ENCODE measurements at regions not wholly inside any gene's neighbourhood (a gene's known extent, or its start where the extent isn't known, plus 50 kb on each side); places are given as distances from the start of the nearest gene placed in this dataset.

DNA sequence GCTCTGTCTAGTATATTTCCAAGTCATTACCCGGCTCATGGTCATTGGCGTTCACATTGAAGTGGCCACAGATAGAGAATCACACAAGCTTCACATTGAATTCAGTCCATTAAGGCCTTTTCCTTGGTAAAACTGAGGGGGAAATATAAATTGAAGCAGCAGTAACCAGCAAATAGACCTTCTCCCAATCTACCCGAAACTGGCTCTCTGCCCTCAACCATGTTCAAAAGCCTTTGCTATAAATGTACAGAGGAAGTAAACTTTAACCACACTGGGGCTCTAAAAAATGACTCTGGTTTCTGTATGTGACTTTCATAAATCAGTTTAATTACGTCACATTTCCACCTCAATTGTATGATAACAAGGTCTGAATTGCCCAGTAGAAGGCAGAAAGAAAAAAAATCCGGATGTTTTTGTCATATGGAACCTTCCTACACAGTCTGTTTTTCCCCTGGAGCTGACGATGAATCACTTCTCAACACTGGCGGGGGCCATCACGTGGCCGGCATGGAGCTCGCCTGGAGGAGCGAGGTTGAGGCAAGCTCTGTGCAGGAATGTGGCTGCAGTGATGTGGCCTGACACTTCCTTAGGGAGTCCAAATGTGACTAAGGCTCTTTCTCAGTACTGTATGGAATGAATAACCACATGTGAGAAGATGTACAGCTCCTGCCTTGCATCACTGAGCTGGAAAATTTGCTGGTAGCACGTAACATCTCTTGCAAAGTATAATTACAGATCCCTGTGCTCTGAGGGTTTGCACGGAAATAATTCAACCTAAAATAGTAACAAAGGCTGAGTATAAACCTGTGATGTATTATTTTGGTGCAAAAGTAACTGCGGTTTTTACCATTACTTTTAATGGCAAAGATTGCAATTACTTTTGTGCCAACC, 58.6 kb upstream of the SNX9 start:
- Histone ChIP-seq H3K4me1 (ENCODE audit: control insufficient read depth in 3 of 3, insufficient read depth in 2 of 3, low read depth in 1 of 3, low read length in 2 of 3) (peaks cover 20 to 39% (median 25%) of the 10 kb centered on the region in 3 donors), H3K9me3 (ENCODE audit: control insufficient read depth in 2 of 2, insufficient read depth in 1 of 2, low read depth in 1 of 2, low read length in 1 of 2) (no peaks in the 10 kb centered on the region), H3K27ac (ENCODE audit: low read depth in 1 of 3, low read length in 2 of 3) (peak overlapping the region; percentile 91 to 95 (median 94)), H3K4me3 (ENCODE audit: low read depth in 1 of 3, low read length in 3 of 3) (no peak overlapping the region), H3K36me3 (ENCODE audit: control insufficient read depth in 3 of 3, insufficient read depth in 2 of 3, low read depth in 1 of 3, low read length in 3 of 3) (no peaks in the 10 kb centered on the region), H3K27me3 (ENCODE audit: control insufficient read depth in 3 of 3, insufficient read depth in 3 of 3, low read length in 3 of 3) (no peaks in the 10 kb centered on the region)
- DNase-seq (peak; percentile 88), FAIRE-seq (no peak)
- WGBS, 3 donors, result 11 to 20% (median 19%) methylated on average over 14 of the region's 14 CpGs

DNA sequence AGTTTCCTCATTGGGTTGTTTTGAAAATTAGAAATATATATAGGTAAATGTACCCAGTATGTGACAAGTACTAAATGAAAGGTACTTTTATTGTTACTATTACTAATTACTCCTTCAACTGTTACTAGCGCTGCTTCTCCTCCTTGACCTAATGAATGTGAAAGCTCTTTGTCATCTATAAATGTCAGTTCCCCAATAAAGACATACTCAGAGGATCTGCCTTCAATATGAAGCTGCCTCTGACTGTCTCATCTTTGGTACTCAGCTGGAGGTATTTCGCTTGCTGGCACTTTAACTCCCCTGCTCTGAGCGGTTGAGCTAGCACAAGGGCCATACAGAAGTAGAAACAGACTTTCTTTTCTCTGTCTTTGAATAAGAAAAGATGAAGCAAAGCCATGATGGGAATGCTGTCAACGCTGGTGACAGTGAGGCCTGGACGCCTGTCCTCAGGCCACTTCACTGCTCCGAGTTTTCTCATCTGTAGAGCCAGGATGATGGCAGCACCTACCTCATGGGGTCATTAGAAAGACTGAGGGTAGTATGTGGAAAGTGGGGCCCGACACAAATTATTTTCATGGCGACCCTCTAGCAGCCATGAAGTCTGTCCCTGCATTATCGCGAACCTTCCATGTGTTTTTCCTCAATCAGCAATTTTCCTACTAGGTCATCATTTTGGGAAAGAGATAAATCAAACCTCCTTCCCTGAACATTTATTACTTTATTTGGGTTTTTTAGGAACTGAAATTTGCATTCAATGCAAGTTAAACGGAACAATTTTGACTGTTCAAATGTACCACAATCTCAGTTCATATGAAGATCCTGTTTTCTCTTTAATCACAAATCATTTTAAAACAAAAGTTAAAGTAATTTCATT, 55.9 kb upstream of the SNX9 start:
- FAIRE-seq, result no peak
- no peak overlapping the region for H3K27ac ChIP-seq (ENCODE audit: low read depth in 1 of 3, low read length in 2 of 3)
- H3K4me3 ChIP-seq (ENCODE audit: low read depth in 1 of 3, low read length in 3 of 3), result no peak overlapping the region
- no peaks in the 10 kb centered on the region for H3K27me3 ChIP-seq (ENCODE audit: control insufficient read depth in 3 of 3, insufficient read depth in 3 of 3, low read length in 3 of 3)
- WGBS, 3 donors, result 92 to 98% (median 97%) methylated on average over 11 of the region's 11 CpGs
- no peak for DNase-seq
- no peaks in the 10 kb centered on the region for H3K36me3 ChIP-seq (ENCODE audit: control insufficient read depth in 3 of 3, insufficient read depth in 2 of 3, low read depth in 1 of 3, low read length in 3 of 3)
- H3K4me1 ChIP-seq (ENCODE audit: control insufficient read depth in 3 of 3, insufficient read depth in 2 of 3, low read depth in 1 of 3, low read length in 2 of 3), result peaks cover 9 to 30% (median 16%) of the 10 kb centered on the region in 3 donors
- H3K9me3 ChIP-seq (ENCODE audit: control insufficient read depth in 2 of 2, insufficient read depth in 1 of 2, low read depth in 1 of 2, low read length in 1 of 2), result no peaks in the 10 kb centered on the region

DNA sequence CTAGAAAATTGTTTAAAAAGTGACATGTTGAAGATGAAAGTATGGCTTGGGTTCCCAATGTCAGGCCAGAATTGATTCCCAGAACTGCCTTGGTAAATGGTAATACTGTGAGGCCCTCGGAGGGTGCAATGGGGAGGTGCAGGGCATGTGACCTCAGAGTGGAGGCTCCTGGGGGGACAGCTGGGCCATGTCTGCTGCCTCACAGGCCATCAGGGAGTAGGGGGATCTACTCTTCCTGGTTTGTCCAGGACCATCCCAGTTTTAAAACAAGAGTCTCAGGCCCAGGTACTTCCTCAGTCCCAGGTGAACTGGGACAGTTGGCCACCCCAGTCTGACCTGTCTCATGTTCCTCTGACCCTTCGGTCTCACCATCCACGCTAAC, 55.3 kb upstream of the SNX9 start:
- H3K36me3 ChIP-seq (ENCODE audit: control insufficient read depth in 3 of 3, insufficient read depth in 2 of 3, low read depth in 1 of 3, low read length in 3 of 3), result no peaks in the 10 kb centered on the region
- FAIRE-seq (no peak), DNase-seq (no peak)
- H3K4me1 ChIP-seq (ENCODE audit: control insufficient read depth in 3 of 3, insufficient read depth in 2 of 3, low read depth in 1 of 3, low read length in 2 of 3), result peaks cover 5 to 24% (median 12%) of the 10 kb centered on the region in 3 donors
- no peak overlapping the region for H3K4me3 ChIP-seq (ENCODE audit: low read depth in 1 of 3, low read length in 3 of 3)
- no peaks in the 10 kb centered on the region for H3K27me3 ChIP-seq (ENCODE audit: control insufficient read depth in 3 of 3, insufficient read depth in 3 of 3, low read length in 3 of 3)
- no peaks in the 10 kb centered on the region for H3K9me3 ChIP-seq (ENCODE audit: control insufficient read depth in 2 of 2, insufficient read depth in 1 of 2, low read depth in 1 of 2, low read length in 1 of 2)
- H3K27ac ChIP-seq (ENCODE audit: low read depth in 1 of 3, low read length in 2 of 3), result peak overlapping the region in 1 of 3 donors; percentile 75
- WGBS, 3 donors, result 95 to 99% (median 97%) methylated on average over 3 of the region's 3 CpGs

DNA sequence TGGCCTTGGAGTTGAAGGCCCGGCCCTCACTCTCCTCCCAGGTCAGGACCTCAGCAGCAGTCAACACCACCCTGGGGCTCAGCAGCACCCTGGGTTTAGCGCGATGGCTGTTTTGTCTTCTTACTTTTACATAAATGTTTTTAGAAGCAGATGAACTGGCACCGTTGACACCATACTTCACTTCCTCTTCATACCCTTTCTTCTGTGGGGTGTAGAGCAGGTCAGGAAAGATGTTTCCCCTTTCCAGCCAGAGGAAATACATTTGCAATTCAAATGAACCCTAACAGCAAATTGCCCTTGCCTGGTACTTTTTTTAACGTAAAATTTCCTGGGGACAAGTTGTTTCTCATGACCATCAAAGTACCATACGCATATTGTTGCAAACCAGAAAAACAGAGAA, 54.7 kb upstream of the SNX9 start:
- no peak for DNase-seq
- Histone ChIP-seq H3K4me1 (ENCODE audit: control insufficient read depth in 3 of 3, insufficient read depth in 2 of 3, low read depth in 1 of 3, low read length in 2 of 3) (peaks cover 2 to 23% (median 7%) of the 10 kb centered on the region in 3 donors), H3K4me3 (ENCODE audit: low read depth in 1 of 3, low read length in 3 of 3) (no peak overlapping the region), H3K27ac (ENCODE audit: low read depth in 1 of 3, low read length in 2 of 3) (peak overlapping the region in 1 of 3 donors; percentile 75), H3K36me3 (ENCODE audit: control insufficient read depth in 3 of 3, insufficient read depth in 2 of 3, low read depth in 1 of 3, low read length in 3 of 3) (no peaks in the 10 kb centered on the region), H3K27me3 (ENCODE audit: control insufficient read depth in 3 of 3, insufficient read depth in 3 of 3, low read length in 3 of 3) (no peaks in the 10 kb centered on the region), H3K9me3 (ENCODE audit: control insufficient read depth in 2 of 2, insufficient read depth in 1 of 2, low read depth in 1 of 2, low read length in 1 of 2) (no peaks in the 10 kb centered on the region)
- 79 to 94% (median 84%) methylated on average over 6 of the region's 6 CpGs for WGBS, 3 donors
- no peak for FAIRE-seq

DNA sequence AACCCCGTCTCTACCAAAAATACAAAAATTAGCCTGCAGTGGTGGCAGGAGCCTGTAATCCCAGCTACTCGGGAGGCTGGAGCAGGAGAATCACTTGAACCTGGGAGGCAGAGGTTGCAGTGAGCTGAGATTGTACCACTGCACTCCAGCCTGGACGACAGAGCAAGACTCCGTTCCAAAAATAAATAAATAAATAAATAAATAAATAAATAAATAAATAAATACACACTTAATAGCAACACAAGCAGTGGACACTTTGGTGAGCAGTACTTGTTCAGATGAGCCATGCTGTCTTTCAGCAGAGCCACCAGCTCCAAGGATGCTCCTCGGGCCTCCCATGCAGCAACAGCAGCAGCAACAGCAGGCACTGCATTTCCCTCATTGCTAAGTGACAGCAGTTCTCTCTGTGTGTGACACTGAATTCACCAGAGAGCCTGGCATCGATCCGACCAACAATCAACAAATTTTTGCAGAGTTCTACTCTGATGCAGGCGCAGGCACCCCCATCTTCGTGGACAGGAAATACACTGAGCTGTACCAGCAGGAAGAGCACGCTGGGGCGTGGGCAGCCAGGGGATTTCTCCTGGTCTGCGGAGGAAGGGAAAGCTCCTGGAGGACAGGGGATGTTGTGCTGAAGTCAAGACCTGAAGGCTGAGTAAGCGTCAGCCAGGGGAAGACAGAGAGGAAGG, 54.0 kb upstream of the SNX9 start:
- Histone ChIP-seq H3K27ac (ENCODE audit: low read depth in 1 of 3, low read length in 2 of 3) (no peak overlapping the region), H3K36me3 (ENCODE audit: control insufficient read depth in 3 of 3, insufficient read depth in 2 of 3, low read depth in 1 of 3, low read length in 3 of 3) (no peaks in the 10 kb centered on the region), H3K27me3 (ENCODE audit: control insufficient read depth in 3 of 3, insufficient read depth in 3 of 3, low read length in 3 of 3) (no peaks in the 10 kb centered on the region), H3K9me3 (ENCODE audit: control insufficient read depth in 2 of 2, insufficient read depth in 1 of 2, low read depth in 1 of 2, low read length in 1 of 2) (no peaks in the 10 kb centered on the region), H3K4me1 (ENCODE audit: control insufficient read depth in 3 of 3, insufficient read depth in 2 of 3, low read depth in 1 of 3, low read length in 2 of 3) (peaks cover 1 to 21% (median 4%) of the 10 kb centered on the region in 3 donors), H3K4me3 (ENCODE audit: low read depth in 1 of 3, low read length in 3 of 3) (no peak overlapping the region)
- DNase-seq (no peak), FAIRE-seq (no peak)
- 83 to 93% (median 91%) methylated on average over 13 of the region's 13 CpGs for WGBS, 3 donors

DNA sequence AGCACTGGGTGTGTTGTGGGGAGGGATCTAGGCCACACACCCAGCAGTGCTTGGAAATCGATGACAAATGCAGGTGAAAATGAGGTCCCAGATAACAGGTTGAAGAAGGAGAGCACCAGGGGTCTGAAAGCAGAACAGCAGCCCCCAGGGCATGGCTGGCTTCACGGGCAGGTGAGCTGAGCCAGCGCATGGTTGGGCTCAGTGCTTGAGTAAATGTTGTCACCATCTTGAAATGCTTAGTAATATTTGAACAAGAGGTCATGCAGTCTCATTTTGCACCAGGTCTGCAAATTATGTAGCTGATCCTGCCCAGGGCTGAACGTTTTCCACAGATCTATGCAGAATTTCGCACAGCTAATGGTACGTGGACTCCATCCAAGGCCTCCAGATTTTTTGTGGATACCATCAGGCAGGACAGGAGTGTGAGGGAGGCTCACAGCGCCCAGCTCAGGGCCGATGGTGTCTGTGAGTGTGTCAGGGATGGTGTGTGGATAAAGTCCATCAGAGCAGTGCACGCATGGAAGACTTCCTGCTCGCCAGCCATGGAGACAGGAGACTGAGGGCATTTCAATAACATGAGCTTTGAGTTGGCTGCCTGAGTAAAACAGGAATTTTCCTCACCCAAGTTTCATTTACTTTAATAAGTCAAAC, 53.1 kb upstream of the SNX9 start:
- Histone ChIP-seq H3K36me3 (ENCODE audit: control insufficient read depth in 3 of 3, insufficient read depth in 2 of 3, low read depth in 1 of 3, low read length in 3 of 3) (no peaks in the 10 kb centered on the region), H3K9me3 (ENCODE audit: control insufficient read depth in 2 of 2, insufficient read depth in 1 of 2, low read depth in 1 of 2, low read length in 1 of 2) (no peaks in the 10 kb centered on the region), H3K27ac (ENCODE audit: low read depth in 1 of 3, low read length in 2 of 3) (no peak overlapping the region), H3K4me1 (ENCODE audit: control insufficient read depth in 3 of 3, insufficient read depth in 2 of 3, low read depth in 1 of 3, low read length in 2 of 3) (peaks cover 0 to 12% (median 4%) of the 10 kb centered on the region in 3 donors), H3K27me3 (ENCODE audit: control insufficient read depth in 3 of 3, insufficient read depth in 3 of 3, low read length in 3 of 3) (no peaks in the 10 kb centered on the region), H3K4me3 (ENCODE audit: low read depth in 1 of 3, low read length in 3 of 3) (no peak overlapping the region)
- 49 to 74% (median 66%) methylated on average over 10 of the region's 10 CpGs for WGBS, 3 donors
- FAIRE-seq (no peak), DNase-seq (peak; percentile 22 to 81)

DNA sequence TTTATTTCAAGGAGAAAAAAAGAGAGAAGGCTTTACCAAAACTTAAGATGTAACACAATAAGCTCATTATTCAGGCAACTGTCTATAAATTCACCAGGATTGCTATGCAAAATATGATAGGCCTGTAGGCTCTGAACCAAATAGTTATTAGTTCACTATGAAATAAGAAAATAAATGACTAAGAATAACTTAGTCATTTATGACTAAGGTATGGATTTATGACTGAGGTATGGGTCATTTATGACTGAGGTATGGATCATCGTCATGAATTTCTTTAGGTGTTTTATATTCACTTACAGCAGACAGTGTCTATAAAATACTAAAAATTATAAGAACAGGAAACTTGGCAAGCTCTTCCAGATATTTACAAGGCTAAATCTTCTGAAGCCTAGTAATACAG, 52.1 kb upstream of the SNX9 start:
- FAIRE-seq, result no peak

More for the DNA sequence above, 52.1 kb upstream of the SNX9 start:
- H3K4me3 ChIP-seq (ENCODE audit: low read depth in 1 of 3, low read length in 3 of 3), result no peak overlapping the region
- peaks cover 0 to 10% (median 4%) of the 10 kb centered on the region in 3 donors for H3K4me1 ChIP-seq (ENCODE audit: control insufficient read depth in 3 of 3, insufficient read depth in 2 of 3, low read depth in 1 of 3, low read length in 2 of 3)
- no peaks in the 10 kb centered on the region for H3K36me3 ChIP-seq (ENCODE audit: control insufficient read depth in 3 of 3, insufficient read depth in 2 of 3, low read depth in 1 of 3, low read length in 3 of 3)
- no peaks in the 10 kb centered on the region for H3K27me3 ChIP-seq (ENCODE audit: control insufficient read depth in 3 of 3, insufficient read depth in 3 of 3, low read length in 3 of 3)
- H3K27ac ChIP-seq (ENCODE audit: low read depth in 1 of 3, low read length in 2 of 3), result no peak overlapping the region
- H3K9me3 ChIP-seq (ENCODE audit: control insufficient read depth in 2 of 2, insufficient read depth in 1 of 2, low read depth in 1 of 2, low read length in 1 of 2), result no peaks in the 10 kb centered on the region
- no peak for DNase-seq
- WGBS, 3 donors, result 18 to 62% (median 21%) methylated on average over 1 of the region's 1 CpG

Measured in small intestine (tissue), 7 donors.